ENCODE measurements at regions not wholly inside any gene's neighbourhood (a gene's known extent, or its start where the extent isn't known, plus 50 kb on each side); places are given as distances from the start of the nearest gene placed in this dataset.
A peak's percentile ranks its signal among the peaks of the same experiment; 100 is the strongest.

- ChIA-PET POLR2A (no interaction called here), CTCF (interaction anchor here (1.2 to 1.6 kb wide), 2 partner anchors 113 to 233 kb away, joined by 5 to 6 read pairs; no protein-coding TSS in a partner anchor)
- Histone ChIP-seq H3K36me3 (ENCODE audit: control insufficient read depth, insufficient read depth, low read length) (no peaks in the 10 kb centered on the region), H3K27me3 (ENCODE audit: control insufficient read depth, insufficient read depth, low read length) (no peaks in the 10 kb centered on the region), H3K4me3 (ENCODE audit: low read depth, low read length) (no peak overlapping the region)
- DNase-seq (ENCODE audit: low read depth) = peak; percentile 17
- TF ChIP-seq CTCF (IDR thresholded peaks at IDR 0.05; ENCODE audit: insufficient read depth, low read depth, low read length) = no peak
These were observed 75.5 kb upstream of the STARD3NL start for GRCh38 chr7:38102507-38102906.

- peak; percentile 61 for TF ChIP-seq CTCF (IDR thresholded peaks at IDR 0.05; ENCODE audit: insufficient read depth, low read depth, low read length)
- no peak overlapping the region for H3K4me3 ChIP-seq (ENCODE audit: low read depth, low read length)
- no peaks in the 10 kb centered on the region for H3K36me3 ChIP-seq (ENCODE audit: control insufficient read depth, insufficient read depth, low read length)
These were observed 72.1 kb upstream of the STARD3NL start for GRCh38 chr7:38105874-38106483.

GRCh38 chr7:38107486-38107893, 70.6 kb upstream of the STARD3NL start:
- CTCF ChIA-PET = interaction anchor here (0.6 to 5.8 kb wide), 18 partner anchors 9 to 1430 kb away, joined by 3 to 82 read pairs (median 6); no protein-coding TSS in a partner anchor
- no peak for DNase-seq (ENCODE audit: low read depth)

More at GRCh38 chr7:38105874-38106483, 72.1 kb upstream of the STARD3NL start:
- POLR2A ChIA-PET = no interaction called here
- CTCF ChIA-PET = interaction anchor here (0.9 to 5.2 kb wide), 5 partner anchors 12 to 269 kb away, joined by 3 to 82 read pairs (median 3); no protein-coding TSS in a partner anchor
- DNase-seq (ENCODE audit: low read depth) = no peak
- H3K27me3 ChIP-seq (ENCODE audit: control insufficient read depth, insufficient read depth, low read length) = peaks cover 6% of the 10 kb centered on the region; the same call in 1 of the 2 replicates

GRCh38 chr7:38112075-38112474, 66.0 kb upstream of the STARD3NL start:
- DNase-seq (ENCODE audit: low read depth) = no peak
- POLR2A ChIA-PET = no interaction called here
- Histone ChIP-seq H3K36me3 (ENCODE audit: control insufficient read depth, insufficient read depth, low read length) (no peaks in the 10 kb centered on the region), H3K4me3 (ENCODE audit: low read depth, low read length) (no peak overlapping the region), H3K27me3 (ENCODE audit: control insufficient read depth, insufficient read depth, low read length) (peaks cover 6% of the 10 kb centered on the region; the same call in 1 of the 2 replicates)
- no peak for TF ChIP-seq CTCF (IDR thresholded peaks at IDR 0.05; ENCODE audit: insufficient read depth, low read depth, low read length)
- CTCF ChIA-PET = interaction anchor here (1.2 to 5.8 kb wide), 2 partner anchors 206 to 287 kb away, joined by 3 to 37 read pairs; no protein-coding TSS in a partner anchor

More at GRCh38 chr7:38107486-38107893, 70.6 kb upstream of the STARD3NL start:
- H3K4me3 ChIP-seq (ENCODE audit: low read depth, low read length) = no peak overlapping the region
- POLR2A ChIA-PET = no interaction called here
- no peaks in the 10 kb centered on the region for H3K36me3 ChIP-seq (ENCODE audit: control insufficient read depth, insufficient read depth, low read length)
- H3K27me3 ChIP-seq (ENCODE audit: control insufficient read depth, insufficient read depth, low read length) = peaks cover 6% of the 10 kb centered on the region; the same call in 1 of the 2 replicates
- peak; percentile 73 for TF ChIP-seq CTCF (IDR thresholded peaks at IDR 0.05; ENCODE audit: insufficient read depth, low read depth, low read length)

GRCh38 chr7:38120076-38120475, 58.0 kb upstream of the STARD3NL start:
- DNase-seq (ENCODE audit: low read depth) = no peak
- ChIA-PET CTCF (interaction anchor here (0.6 to 1.7 kb wide), 3 partner anchors 11 to 219 kb away, joined by 3 to 15 read pairs (median 4); no protein-coding TSS in a partner anchor), POLR2A (interaction anchor here (0.6 kb wide), 1 partner anchor 1472 kb away, joined by 3 read pairs; no protein-coding TSS in a partner anchor)
- Histone ChIP-seq H3K27me3 (ENCODE audit: control insufficient read depth, insufficient read depth, low read length) (no peaks in the 10 kb centered on the region), H3K36me3 (ENCODE audit: control insufficient read depth, insufficient read depth, low read length) (no peaks in the 10 kb centered on the region), H3K4me3 (ENCODE audit: low read depth, low read length) (no peak overlapping the region)
- no peak for TF ChIP-seq CTCF (IDR thresholded peaks at IDR 0.05; ENCODE audit: insufficient read depth, low read depth, low read length)

Measured in BJ (cell line).